ENCODE measurements at regions not wholly inside any gene's neighbourhood (a gene's known extent, or its start where the extent isn't known, plus 50 kb on each side); places are given as distances from the start of the nearest gene placed in this dataset.
"Not testable (repeated sequence)": the region's sequence is repeated elsewhere in the genome, so short reads cannot be mapped to it uniquely, and the experiment has no call there.

DNA sequence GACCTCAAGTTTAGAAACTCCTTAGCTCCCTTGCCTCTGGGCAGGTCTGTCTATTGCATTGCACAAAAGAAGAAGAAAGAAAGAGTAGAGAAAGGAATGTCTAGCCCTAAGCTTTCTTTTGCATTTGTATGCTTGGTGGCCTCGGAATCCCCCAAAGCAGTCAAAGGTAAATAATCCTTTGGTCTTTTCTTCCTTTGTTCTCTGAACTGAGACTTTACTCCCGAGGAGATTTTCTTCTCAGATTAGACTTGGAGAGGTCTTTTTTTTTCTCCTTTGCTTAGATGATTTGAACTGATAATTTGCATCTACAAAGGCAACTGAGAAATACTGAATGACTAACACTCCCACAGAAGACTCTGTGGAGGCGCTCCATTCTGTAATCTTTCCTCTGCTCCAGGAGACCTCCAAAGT is 93.2 kb downstream of the AKR1D1 start:
- DNase-seq: no peak

GRCh38 chr7:138170298-138170697 is 94.0 kb downstream of the AKR1D1 start:
- no peak for DNase-seq

- no peak for DNase-seq
Measured at GRCh38 chr7:138170959-138171703, 94.9 kb downstream of the AKR1D1 start.

DNA sequence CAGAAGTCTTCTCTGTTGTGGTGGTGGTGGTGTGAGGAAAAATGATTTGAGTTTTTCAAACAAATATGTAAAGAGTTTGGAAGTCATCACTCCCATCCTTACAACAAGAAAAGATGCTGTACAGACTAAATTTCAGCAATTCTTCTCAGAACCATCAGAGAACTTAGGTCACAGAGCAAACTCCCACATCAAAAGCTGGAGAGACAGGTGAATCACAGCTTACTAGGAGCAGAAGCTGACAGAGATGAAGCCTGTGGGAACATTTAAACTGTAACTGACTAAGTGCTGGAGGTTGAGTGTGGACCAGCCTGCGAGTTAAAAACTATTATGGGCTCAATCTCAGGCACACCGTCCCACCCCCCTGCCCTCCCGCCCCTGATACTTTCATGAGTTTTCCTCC is 97.3 kb downstream of the AKR1D1 start:
- no peak for DNase-seq

DNA sequence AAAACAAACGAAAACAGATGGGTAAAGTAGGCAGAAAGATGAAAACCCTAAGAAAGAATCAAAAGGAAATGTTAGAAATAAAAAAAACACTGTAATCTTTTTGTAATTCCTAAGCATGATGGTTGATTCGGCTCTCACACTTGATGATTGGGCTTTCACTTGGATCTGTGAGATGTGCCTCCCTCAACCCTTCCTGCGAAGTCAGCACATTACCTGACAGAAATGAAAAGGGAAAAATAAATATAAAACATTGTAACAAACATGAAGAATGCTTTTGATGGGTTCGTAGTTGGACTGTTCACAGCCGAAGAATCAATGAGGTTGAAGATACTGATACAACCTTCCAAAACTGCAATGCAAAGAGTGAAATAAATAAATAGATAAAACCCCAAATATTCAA is 99.8 kb downstream of the AKR1D1 start:
- DNase-seq: no peak

DNA sequence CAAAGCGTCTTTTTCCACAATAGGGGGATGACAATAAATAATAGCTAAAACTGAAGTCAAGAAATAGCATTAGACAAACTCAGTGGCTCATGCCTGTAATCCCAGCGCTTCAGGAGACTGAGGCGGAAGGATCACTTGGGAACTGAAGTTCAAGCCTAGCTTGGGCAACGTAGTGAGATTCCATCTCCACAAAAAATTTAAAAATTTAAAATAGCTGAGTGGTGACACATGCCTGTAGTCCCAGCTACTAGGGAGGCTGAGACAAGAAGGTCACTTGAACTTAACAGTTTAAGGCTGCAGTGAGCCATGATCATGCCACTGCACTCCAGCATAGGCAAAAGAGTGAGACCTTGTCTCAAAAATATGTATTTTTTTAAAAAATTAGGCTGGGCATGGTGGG is 107.9 kb downstream of the AKR1D1 start:
- DNase-seq: no peak

DNA sequence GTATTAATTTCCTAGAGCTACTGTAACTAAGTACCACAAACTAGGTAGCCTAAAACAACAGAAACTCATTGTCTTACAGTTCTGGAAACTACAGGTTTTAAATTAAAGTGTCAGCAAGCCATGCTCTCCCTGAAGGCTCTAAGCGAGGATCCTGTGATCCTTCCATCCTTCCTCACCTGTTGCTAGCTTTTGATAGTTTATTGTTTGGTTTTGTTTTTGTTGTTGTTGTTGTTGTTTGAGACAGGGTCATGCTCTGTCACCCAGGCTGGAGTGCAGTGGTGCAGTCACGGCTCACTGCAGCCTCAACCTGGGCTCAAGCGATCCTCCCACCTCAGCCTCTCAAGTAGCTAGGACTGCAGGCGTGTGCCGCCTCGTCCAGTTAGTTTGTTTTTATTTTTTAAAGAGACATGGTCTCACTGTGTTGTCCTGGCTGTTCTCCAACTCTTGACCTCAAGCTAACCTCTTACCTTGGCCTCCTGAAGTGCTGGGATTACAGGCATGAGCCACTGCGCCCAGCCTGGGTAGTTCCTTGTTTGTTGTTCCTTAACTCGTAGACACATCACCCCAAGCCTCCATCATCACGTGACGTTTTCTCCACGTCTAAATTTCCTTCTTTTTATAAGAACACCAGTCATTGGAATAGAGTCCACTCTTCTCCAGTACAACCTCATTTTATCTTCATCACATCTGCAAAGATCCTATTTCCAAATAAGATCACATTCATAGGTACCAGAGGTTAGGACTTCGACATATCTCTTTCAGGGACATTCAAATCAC is 109.1 kb downstream of the AKR1D1 start:
- DNase-seq: no peak

- DNase-seq: no peak
Measured at GRCh38 chr7:138186951-138187351, 110.7 kb downstream of the AKR1D1 start.

DNA sequence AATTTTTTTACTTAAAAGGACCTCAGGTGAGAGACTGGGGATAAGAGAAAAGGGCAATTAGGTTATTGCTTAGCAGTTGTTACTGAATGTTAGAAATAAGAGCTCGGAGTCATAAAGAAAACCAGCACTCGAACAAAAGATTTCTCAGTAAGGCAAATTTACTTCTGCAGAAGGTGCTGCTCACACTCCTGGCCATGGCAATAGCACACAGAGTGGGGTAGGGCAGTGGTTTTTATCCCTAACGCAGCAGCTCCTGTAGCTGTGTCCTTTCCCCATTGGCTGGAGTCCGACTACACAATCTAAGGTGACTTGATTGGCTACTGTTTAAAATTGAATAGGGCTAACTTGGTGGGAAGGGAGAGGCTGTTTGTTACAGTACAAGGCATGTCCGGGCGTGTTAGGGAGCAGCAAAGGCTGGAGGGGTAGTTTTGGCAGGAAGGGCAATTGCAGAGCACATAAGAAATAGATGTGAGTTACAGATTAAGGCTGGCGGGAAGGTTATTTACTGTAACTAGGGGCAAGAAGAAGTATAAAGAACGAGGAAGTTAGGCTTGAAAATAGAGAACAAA is 112.1 kb downstream of the AKR1D1 start:
- DNase-seq: no peak

GRCh38 chr7:138194567-138194966 is 118.3 kb downstream of the AKR1D1 start:
- no peak for DNase-seq

- no peak for DNase-seq
Measured at GRCh38 chr7:138195151-138195571, 118.9 kb downstream of the AKR1D1 start.

DNA sequence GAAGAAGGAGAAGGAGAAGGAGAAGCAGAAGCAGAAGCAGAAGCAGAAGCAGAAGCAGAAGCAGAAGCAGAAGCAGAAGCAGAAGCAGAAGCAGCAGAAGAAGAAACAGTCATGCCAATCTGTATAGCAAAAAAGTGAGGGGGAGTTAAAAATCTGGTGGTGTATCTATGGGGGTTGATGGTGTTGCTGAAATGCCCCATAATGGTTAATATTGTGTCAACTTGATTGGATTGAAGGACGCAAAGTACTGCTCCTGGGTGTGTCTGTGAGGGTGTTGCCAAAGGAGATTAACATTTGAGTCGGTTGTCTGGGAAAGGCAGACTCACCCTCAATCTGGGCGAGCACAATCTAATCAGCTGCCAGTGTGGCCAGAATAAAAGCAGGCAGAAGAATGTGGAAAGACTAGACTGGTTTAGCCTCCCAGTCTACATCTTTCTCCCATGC is 120.3 kb downstream of the AKR1D1 start:
- not testable (repeated sequence) for DNase-seq

DNA sequence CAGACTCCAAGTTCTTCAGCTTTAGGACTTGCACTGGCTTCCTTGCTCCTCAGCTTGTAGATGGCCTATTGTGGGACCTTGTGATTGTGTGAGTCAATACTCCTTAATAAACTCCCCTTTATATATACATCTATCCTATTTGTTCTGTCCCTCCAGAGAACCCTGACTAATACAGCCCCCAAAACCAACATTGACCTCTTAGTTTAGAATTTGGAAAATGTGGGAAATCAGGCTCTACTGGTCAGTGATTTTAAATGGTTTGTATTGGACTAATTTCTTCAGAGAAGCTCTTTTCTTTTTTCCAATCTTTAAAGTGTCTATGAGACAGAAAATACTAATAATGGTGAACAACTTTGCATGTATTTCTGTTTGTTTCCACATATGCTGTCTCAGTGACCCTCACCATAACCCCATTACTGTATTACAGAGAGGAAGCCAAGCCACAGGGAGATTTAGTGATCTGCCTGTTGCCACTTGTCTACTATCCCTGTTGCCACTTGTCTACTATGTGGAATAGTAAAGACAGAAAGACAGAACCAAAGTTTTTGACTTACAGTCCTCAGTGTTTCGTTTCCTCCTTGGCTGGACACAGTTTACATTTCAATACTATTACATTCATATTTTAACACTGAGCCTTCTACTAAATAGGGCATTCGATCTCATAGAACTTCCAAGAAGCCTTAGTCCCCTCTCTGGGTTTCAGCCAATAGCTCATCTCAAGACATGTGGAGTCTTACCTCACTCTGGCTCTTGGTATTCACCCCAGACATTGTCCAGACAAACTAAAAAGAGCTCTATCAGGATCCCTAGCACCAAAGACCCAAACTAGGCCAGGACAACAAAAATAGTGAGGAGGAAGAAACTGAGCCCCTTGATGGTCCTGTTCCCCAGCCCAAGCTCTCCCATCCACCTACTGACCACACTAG is 121.0 kb downstream of the AKR1D1 start:
- no peak for DNase-seq

DNA sequence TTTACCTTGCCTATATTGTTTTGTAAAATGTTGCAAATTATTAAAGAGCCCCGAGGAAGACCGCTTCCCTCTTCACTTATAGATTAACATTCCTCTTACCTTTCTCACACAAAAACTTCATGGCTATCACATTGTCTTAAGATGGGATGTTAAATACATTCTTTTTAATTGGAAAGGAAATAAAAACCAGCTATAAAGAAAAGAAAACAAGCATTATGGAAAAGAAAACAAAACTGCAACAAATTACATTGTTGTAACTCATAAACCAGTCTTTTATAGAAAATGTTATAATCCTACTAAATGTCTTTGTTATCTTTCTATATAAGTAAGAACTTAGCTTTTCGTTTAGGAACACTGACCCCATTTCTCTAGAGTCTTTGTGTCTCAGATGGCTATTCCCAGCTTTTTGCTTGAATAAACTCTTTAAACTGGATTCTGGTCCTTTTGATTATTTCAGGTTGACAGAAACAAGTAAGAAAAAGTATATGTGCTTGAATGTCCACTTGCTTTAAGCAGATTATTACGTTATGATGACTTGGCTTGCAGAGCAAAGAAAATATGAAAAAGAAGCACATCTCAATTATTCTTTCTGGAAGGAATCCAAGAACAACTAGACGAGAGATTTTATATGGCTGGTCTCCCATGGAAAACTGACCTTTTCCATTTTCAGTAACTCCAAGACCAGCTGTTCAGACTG is 128.2 kb downstream of the AKR1D1 start:
- DNase-seq: peak; percentile 14

GRCh38 chr7:138204982-138205298 is 128.7 kb downstream of the AKR1D1 start:
- DNase-seq: no peak

DNA sequence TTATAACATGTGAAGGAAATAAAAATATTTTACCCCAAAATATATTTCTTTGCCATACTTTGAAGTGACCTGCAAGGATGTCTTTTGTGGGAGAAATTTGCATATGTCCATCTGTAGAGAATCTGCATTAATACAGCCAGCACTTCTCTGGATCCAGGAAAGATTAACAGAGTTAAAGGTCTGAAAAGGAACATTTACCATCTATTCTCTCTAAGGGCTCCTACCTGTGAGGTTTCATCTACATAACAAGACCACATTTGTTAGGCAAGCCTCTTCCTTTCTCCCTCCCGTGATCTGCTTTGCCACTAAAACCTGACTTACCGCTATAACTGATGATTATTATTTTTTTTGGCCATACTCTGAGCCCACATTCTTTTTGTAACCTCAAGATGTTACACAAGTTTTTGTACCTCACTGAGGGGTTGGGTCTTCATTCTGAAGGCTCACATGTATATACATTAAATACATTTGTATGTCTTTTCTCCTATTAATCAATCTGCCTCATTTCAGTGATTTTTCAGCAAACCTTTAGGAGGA is 129.4 kb downstream of the AKR1D1 start:
- no peak for DNase-seq

GRCh38 chr7:138207555-138207971 is 131.3 kb downstream of the AKR1D1 start:
- DNase-seq: no peak

- DNase-seq: no peak
Measured at GRCh38 chr7:138208142-138208570, 131.9 kb downstream of the AKR1D1 start.

GRCh38 chr7:138208864-138209263 is 132.6 kb downstream of the AKR1D1 start:
- DNase-seq: no peak

- DNase-seq: no peak
Measured at GRCh38 chr7:138212314-138212713, 136.1 kb downstream of the AKR1D1 start.

GRCh38 chr7:138214926-138215325 is 138.7 kb downstream of the AKR1D1 start:
- DNase-seq: no peak

DNA sequence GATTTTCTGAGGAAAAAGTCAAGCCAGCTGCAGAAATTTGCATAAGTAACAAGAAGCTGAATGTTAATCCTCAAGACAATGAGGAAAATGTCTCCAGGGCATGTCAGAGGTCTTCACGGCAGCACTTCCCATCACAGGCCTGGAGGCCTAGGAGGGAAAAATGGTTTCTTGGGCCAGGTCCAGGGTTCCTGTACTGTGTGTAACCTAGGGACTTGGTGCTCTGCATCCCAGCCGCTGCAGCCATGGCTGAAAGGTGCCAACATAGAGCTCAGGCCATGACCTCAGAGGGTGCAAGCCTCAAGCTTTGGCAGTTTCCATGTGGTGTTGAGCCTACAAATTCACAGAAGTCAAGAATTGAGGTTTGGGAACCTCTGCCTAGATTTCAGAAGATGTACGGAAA is 144.1 kb downstream of the AKR1D1 start:
- not testable (repeated sequence) for DNase-seq

All from NCI-H1105 (cell line).